ENCODE measurements at regions not wholly inside any gene's neighbourhood (a gene's known extent, or its start where the extent isn't known, plus 50 kb on each side); places are given as distances from the start of the nearest gene placed in this dataset.

- H3K27ac ChIP-seq: no peak overlapping the region
- no peaks in the 10 kb centered on the region for H4K20me1 ChIP-seq (ENCODE audit: insufficient read depth)
- H3K79me2 ChIP-seq (ENCODE audit: insufficient read depth, low read depth): no peaks in the 10 kb centered on the region
- no peaks in the 10 kb centered on the region for H3K36me3 ChIP-seq (ENCODE audit: insufficient read depth)
- no peaks in the 10 kb centered on the region for H3K27me3 ChIP-seq (ENCODE audit: insufficient read depth, low read depth)
- H3K4me1 ChIP-seq (ENCODE audit: low read depth, poor library complexity, severe bottlenecking): no peaks in the 10 kb centered on the region
- no peak overlapping the region for H3K9ac ChIP-seq
- TF ChIP-seq CTCF (conservative IDR thresholded peaks at IDR 0.05; ENCODE audit: low read depth, low read length): no peak
- H2AFZ ChIP-seq (ENCODE audit: low read depth): no peak overlapping the region
- no peak overlapping the region for H3K4me3 ChIP-seq (IDR thresholded peaks at IDR 0.05; ENCODE audit: insufficient read depth, low read depth, low read length)
- no peak overlapping the region for H3K4me2 ChIP-seq
Measured at GRCh38 chr13:105485081-105485480, 1050.4 kb downstream of the EFNB2 start.

GRCh38 chr13:105474983-105475610, 1060.4 kb downstream of the EFNB2 start:
- Histone ChIP-seq H2AFZ (ENCODE audit: low read depth) (no peak overlapping the region), H3K27me3 (ENCODE audit: insufficient read depth, low read depth) (no peaks in the 10 kb centered on the region), H3K79me2 (ENCODE audit: insufficient read depth, low read depth) (no peaks in the 10 kb centered on the region), H3K27ac (no peak overlapping the region), H3K4me2 (no peak overlapping the region), H4K20me1 (ENCODE audit: insufficient read depth) (no peaks in the 10 kb centered on the region), H3K4me3 (IDR thresholded peaks at IDR 0.05; ENCODE audit: insufficient read depth, low read depth, low read length) (no peak overlapping the region), H3K4me1 (ENCODE audit: low read depth, poor library complexity, severe bottlenecking) (no peaks in the 10 kb centered on the region), H3K9ac (no peak overlapping the region), H3K36me3 (ENCODE audit: insufficient read depth) (no peaks in the 10 kb centered on the region)
- TF ChIP-seq CTCF (conservative IDR thresholded peaks at IDR 0.05; ENCODE audit: low read depth, low read length): no peak

GRCh38 chr13:105471673-105472072, 1063.8 kb downstream of the EFNB2 start:
- no peak overlapping the region for H3K4me2 ChIP-seq
- H3K79me2 ChIP-seq (ENCODE audit: insufficient read depth, low read depth): no peaks in the 10 kb centered on the region
- no peak overlapping the region for H3K27ac ChIP-seq
- H3K4me3 ChIP-seq (IDR thresholded peaks at IDR 0.05; ENCODE audit: insufficient read depth, low read depth, low read length): no peak overlapping the region
- H3K9ac ChIP-seq: no peak overlapping the region
- no peaks in the 10 kb centered on the region for H3K4me1 ChIP-seq (ENCODE audit: low read depth, poor library complexity, severe bottlenecking)
- no peak for TF ChIP-seq CTCF (conservative IDR thresholded peaks at IDR 0.05; ENCODE audit: low read depth, low read length)
- no peaks in the 10 kb centered on the region for H3K27me3 ChIP-seq (ENCODE audit: insufficient read depth, low read depth)
- no peaks in the 10 kb centered on the region for H4K20me1 ChIP-seq (ENCODE audit: insufficient read depth)
- no peaks in the 10 kb centered on the region for H3K36me3 ChIP-seq (ENCODE audit: insufficient read depth)
- no peak overlapping the region for H2AFZ ChIP-seq (ENCODE audit: low read depth)

GRCh38 chr13:105466376-105466775, 1069.1 kb downstream of the EFNB2 start:
- Histone ChIP-seq H3K4me2 (no peak overlapping the region), H3K4me3 (IDR thresholded peaks at IDR 0.05; ENCODE audit: insufficient read depth, low read depth, low read length) (no peak overlapping the region), H3K36me3 (ENCODE audit: insufficient read depth) (no peaks in the 10 kb centered on the region), H4K20me1 (ENCODE audit: insufficient read depth) (no peaks in the 10 kb centered on the region), H3K9ac (no peak overlapping the region), H3K27ac (no peak overlapping the region), H3K79me2 (ENCODE audit: insufficient read depth, low read depth) (no peaks in the 10 kb centered on the region), H2AFZ (ENCODE audit: low read depth) (no peak overlapping the region), H3K4me1 (ENCODE audit: low read depth, poor library complexity, severe bottlenecking) (no peaks in the 10 kb centered on the region), H3K27me3 (ENCODE audit: insufficient read depth, low read depth) (no peaks in the 10 kb centered on the region)
- no peak for TF ChIP-seq CTCF (conservative IDR thresholded peaks at IDR 0.05; ENCODE audit: low read depth, low read length)

Data from KMS-11 (cell line).